GM18909 (cell line): ENCODE measurements at regions not wholly inside any gene's neighbourhood (a gene's known extent, or its start where the extent isn't known, plus 50 kb on each side); places are given as distances from the start of the nearest gene placed in this dataset.

Source experiments
- ATAC-seq: cut with Tn5 transposase; IDR thresholded peaks from one replicate; pipeline ENCODE4 v1.9.1; 2021; ENCODE audit warnings: mild to moderate bottlenecking; ENCODE audit not compliant: unreplicated experiment, poor library complexity

DNA sequence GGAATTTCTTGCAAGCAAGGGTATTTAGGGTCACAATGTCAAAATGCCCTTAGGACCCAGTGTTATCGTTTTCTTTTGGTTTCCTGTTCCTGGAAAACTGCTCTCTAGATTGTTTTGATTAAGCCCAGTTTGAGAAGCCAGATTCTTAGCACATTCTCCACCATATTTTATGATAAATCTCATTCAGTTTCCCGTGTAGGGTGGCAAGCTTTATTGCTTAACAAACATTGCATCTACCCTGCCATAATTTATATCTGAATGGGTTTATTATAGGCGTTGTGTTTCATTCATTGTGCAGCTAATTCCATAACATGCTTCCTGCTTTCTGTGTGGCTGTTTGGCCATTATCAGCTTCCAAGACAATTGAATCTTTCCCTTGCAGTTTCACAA lies 389.1 kb upstream of the DYNLRB2 start:
- no peak for ATAC-seq

DNA sequence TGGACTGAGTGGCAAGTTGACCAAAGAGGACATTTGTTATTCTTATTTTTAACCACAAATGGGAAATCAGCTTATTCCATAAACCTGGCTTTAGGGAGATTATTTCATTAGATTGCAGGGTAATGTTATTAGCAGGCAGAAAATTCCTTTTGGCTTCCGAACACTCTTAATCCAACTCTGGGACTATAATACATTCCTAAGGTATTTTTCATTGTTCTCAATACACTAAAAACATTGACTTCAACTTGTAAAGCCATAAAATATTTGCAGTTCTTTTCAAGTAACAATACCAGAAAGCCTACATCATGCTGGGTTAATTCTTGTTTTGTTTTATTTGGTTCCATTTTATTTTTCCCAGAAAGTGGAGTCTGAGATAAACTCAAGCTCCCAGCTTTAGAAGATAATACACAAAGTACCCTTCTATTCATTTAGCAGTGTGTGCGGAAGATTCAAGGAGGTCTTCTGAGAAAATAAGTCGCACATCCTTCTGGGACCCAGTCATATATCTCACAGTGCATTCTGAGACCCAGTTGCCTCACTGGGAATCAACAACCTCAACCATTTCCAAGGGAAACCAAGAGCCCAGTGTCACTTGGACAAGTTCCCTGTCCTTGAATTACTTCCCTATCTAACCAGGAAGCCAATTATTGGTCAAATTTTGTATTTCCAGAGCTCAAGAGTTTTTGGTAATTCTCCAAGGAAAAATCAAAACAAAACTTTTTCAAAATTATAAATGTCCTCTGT lies 389.6 kb upstream of the DYNLRB2 start:
- ATAC-seq, result no peak

DNA sequence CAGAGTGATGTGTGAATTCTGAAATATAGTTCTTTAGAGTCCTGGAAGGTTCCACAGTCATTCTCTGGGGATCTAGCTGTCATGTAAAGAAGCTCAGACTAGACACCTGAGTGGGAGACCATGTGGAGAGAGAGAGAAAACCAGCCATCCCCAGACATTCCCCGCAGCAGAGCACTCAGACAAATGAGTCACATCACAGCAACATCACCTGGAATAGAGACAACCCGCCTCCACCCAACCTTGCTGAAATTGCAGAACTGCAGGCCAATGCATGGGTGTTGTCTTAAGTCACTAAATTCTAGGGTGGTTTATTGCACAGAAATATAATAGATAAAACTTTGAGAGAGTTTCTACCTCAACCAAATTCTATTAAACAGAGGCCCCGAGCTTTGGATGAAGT lies 392.0 kb upstream of the DYNLRB2 start:
- no peak for ATAC-seq

DNA sequence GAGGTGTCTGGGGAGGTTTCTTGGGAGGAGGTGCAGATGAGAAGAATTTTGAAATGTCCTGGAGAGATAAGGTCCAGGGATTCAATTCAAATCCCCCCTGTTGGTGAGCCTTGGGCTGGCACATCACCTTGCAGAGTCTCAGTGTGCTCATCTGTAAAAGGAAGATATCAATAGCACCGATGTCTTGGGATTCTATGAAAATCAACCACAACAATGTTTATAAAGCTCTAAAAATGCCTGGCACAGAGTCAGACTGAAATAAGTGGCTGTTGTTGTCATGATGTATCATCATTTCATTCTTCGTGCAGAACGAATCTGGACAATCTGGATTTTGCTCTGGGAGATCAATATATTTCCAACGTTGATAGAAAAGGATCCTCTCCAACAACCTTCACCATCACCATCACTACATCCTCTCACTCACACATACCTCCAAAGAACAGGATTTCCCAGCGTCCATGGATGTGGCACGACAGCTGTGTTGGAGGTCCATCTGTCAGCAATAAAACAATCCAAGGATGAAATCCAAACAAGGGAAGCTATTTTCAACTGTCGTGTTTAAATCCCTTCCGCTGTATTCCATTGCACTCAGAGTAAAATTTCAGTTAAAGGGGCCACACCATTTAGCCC lies 393.7 kb upstream of the DYNLRB2 start:
- ATAC-seq, result no peak

DNA sequence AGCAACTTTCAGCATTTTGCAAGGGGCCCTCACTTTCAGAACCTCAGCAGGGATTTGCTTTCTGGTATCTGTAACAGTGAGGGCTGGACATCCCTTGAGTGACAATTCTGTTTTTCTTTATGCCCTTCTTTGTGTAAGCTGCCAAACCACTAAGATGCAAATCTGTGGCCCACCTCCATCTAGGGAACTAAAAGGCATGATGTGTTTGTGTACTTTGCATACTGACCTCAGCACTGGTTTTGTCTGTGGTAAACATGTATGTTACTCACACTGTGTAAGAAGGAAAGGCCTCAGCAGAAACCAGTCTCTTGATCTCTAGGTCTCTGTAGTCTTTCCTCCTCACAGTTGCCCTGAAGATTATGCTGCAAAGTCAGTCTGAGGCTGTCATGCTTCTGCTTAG lies 396.6 kb upstream of the DYNLRB2 start:
- peak; percentile 100 for ATAC-seq

DNA sequence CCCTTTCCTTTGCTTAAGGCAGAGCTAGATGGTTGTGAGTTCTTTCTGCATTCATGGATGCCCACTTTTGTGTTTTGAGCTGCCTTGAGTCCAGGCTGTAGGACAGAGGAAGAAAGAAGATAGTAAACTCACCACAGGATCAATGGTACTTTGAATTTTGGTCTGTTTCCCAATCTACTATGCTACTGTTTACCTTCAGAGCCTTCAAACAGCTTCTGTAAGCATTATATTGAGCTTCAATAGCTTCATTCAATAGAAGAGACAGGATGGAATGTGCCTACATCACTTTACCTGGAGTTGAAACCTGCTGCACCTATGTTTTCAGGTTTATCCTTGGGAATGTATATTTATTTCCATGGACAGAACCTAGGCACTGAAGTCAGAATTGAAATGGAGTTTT lies 397.9 kb upstream of the DYNLRB2 start:
- no peak for ATAC-seq

DNA sequence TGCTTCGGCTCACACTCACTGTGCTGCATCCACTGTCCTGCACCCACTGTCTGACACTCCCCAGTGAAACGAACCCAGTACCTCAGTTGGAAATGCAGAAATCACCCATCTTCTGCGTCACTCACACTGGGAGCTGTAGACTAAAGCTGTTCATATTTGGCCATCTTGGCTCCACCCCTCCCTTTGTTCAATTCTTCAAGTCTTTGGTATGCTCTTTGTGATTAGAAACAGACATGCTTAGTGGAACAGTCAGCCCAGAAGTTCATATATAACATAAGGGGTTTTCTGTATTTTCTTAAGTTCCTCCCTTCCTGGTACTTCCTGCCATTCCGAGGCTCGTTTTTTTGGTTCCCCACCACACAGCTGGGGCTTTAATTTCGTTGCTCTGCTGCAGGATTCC lies 398.5 kb upstream of the DYNLRB2 start:
- no peak for ATAC-seq

DNA sequence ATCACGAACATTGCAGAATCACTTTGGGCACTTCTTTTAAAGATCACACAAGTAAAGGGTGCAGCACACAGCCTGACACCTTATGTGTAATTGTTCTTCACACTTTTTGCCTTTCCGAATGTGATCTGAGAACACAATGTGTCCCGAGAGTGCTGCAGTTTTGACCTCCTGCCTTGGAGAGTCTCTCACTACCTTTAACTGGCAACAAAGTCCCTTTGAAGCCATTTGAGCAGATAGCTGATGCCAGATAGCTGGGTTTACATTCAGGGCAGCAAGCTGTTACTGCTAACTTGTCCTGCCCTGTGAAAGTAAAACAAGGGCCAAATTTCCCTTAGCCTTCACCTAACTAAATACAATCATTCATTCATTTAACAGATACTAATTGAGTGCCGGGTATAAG lies 411.0 kb upstream of the DYNLRB2 start:
- no peak for ATAC-seq

DNA sequence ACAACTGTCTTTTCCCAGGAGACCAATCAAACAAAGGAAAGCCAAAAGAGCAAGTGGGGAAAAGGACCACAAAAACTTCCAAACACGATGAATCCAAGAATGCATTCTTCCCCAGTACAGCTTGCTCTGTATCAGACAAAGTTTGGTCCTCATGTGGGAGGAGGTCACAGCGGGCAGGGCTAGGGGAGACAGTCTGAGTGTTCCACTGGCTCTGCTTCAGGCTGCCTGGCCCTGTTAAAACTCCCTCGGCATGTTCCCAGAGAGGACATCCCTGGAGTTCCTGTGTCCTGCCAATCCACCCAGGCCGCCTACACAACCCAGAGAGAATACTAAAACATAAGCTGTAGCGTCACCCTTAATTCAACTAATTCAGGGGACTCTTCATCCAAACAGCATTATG lies 415.1 kb upstream of the DYNLRB2 start:
- ATAC-seq, result no peak

DNA sequence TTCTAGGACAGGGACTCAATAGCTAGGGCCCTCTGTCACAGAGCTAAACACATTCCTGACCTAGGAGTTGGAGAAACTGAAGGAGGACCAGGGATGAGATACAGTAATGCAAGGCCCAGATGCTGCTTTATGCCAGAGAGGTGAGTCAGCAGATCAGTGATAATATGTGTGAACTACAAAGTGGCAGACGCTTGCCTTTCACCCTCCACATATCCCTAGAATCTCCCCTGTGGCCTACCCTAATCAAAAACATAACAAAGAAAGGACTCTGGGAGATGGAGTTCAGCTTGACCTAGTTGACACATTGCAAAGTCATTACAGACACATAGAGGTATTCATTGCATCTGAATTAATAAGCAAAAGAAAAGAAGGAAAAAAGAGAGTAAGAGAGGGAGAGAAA lies 417.6 kb upstream of the DYNLRB2 start:
- no peak for ATAC-seq

DNA sequence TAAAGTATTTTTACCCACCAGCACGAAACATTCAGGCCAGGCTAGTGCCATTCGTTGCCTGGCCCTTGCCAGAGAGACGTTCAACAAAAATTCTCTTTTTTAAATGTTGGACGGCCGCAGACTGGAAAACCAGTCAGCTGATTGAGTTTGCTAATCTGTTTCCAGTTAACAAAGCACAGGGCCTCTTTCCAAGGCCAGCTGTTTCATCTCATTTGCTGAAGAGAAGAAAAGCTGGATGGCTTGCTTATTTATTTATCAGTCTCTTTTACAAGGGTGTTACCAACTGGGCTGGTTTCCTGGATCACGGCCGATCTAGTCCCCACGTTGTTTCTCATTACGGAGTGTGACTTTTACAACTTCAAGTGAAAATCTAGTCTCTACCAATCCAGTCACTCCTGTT lies 418.7 kb upstream of the DYNLRB2 start:
- ATAC-seq, result no peak

DNA sequence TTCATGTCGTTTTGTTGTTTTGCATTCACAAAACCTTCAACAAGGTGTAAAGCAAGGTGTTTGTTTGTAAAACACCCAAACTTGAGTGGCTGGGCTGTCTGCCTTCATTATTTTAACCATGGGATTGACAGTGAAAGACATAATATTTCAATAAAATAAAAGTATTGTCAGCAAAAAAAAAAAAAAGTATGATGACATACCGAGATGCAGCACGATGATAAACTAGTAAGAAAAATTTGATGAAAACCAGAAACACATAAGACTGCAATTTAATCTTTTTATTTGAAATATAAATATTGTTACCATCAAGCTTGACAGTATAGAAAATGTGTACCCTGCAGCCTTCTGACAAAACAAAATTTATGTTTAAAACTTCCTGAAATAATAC lies 419.3 kb upstream of the DYNLRB2 start:
- ATAC-seq, result no peak

DNA sequence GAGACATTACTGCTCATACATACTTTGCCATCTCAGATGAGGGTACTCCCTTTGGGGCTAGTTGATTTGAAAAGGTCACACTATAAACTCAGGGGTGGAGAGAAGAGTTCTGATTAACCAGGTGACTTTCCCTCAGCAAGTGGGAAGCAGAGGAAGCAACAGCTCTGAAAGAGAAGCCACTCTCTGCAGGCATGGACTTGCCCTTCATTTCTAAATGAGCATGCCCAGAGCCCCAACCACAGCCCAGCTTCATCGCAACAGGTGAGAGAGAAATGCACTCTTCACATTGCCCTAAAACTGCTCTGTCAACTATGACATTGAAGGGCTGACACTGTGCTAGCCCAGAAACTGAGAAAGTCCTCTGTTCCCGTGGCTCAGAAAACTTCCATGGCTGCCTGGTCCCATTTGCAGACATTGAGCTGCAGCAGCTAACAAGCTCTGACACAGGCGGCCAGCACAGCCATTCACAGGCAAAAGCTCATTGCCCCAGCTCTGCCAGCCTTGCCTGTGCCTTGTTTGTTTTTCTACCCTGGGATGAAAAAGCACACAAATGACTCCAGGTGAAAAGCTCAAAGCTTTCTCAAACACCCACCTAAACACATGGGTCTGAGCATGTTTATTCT lies 419.8 kb upstream of the DYNLRB2 start:
- no peak for ATAC-seq

DNA sequence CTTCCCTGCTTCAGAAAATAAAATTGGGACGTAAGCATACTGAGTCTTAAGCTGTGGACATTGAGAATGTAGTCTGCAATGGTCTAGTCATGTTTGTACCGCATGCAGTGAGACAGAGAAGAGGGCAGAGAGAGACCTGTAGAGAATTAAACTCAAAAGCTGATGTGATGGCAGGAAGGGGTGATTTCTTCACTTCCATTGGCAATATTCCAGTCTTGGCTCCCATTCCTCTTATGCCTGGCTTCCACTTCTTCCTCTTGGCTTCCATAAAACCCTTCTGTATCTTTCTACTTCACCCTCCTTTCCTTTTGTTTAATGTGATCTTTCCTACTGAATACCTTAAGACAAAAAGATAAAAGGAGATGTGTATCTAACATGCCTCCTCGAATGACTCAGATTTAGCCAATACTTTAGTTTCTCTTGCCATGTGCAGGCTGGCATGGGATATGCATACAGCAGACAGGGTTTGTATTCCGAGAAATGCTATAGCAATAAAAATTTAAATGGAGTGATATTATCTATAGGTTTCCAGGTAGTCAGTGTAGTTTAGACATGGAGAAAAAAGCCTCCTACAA lies 423.1 kb upstream of the DYNLRB2 start:
- no peak for ATAC-seq

DNA sequence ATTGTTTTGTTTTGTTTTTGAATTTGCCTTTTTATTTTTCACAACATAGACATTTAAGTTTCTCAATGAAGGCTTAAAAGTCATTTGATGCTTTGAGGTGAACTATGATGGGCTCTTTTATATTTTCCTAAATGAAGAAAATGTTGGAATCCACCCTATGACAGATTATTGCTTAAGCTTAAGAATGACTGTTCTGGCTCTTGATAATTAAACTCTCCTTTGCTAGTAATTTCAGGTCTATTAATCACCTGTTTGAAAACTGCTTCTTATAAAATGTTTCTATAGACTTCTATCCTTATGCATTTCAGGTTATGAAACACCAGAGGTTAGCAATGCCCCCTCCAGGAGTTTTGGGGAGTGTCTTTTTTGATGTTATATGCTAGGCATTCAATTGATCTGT lies 424.1 kb upstream of the DYNLRB2 start:
- ATAC-seq, result no peak

DNA sequence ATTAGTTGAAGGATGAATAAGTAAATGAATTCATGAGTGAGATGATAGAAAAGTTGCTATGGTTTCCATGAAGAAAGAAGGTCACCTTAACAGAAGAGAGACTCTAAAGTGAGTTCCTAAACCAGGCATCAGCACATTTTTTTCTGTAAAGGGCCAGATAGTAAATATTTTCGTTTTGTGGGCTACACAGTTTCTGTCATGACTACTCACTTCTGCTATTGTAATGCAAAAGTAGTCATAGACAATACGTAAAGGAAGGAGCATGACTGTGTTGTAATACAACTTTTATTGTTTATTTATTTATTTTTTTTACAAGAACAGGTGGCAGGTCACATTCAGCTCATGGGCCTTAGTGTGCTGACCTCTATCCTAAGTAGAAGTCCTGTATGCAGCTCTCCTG lies 426.1 kb upstream of the DYNLRB2 start:
- ATAC-seq, result no peak

DNA sequence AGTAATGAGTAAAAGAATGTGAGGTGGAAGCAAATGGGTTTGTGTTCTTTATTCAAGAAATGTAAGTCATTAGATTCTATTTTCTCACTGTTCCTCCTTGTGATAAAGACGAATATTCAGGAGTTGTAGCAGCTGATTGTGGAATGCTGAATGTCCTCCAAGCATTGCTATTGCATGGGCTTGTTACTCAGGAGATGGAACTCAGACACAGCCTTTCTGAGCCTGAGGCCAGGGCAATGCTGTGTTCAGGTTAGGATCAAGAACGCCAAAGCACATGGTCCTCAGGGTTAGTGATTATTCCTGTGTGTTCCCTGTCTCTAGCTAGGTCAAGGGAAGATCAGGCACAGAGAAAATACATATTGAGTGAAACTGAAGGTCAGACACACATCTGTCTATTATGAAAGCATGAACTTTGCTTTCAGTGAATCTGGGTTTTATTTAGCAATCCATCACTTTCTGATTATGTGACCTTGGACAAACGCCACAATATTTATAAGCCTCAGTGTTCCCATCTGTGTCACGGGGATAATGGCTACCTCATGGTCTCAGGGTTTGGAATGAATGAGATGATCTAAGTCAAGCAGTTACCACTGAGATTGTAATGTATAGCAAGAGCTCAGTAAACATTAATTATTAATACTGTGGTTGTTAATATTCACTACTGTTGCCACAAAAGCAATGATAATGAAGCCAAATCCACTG lies 426.8 kb upstream of the DYNLRB2 start:
- no peak for ATAC-seq

DNA sequence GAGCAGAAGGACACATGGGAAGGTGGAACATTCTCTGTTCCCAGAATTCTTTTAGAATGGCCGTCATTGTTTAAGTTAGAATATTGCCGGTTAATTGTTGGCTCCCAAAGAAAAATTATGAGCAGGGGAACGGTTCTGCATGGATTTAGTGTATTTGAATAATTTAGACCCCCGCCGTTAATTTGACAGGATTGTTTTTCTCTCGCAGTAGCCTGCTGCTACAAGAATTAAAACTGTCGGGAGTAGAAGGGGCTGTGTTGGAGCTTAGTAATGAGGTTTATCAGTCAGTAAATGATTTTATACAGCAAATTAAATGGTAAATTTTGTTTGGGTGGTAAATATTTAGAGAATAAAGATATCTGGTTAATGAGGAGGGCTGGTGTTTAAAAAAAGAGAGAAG lies 431.2 kb upstream of the DYNLRB2 start:
- ATAC-seq, result no peak

DNA sequence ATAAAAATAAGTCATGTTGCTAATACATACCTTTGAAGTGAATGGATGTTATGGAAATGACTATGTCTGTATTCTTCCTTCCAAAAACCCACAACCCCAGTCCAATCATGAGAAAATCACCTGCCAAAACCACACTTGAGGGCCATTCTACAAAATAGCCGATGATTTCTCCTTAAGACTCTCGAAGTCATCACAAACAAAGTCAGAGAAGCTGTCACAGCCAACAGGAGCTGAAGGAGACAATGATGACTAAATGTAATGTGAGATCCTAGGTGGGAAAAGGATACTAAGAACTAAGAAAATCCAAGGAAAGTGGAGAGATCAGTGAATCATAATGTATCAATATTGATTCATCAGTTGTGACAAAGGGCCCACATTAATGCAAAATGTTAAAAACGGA lies 432.9 kb upstream of the DYNLRB2 start:
- ATAC-seq, result no peak

DNA sequence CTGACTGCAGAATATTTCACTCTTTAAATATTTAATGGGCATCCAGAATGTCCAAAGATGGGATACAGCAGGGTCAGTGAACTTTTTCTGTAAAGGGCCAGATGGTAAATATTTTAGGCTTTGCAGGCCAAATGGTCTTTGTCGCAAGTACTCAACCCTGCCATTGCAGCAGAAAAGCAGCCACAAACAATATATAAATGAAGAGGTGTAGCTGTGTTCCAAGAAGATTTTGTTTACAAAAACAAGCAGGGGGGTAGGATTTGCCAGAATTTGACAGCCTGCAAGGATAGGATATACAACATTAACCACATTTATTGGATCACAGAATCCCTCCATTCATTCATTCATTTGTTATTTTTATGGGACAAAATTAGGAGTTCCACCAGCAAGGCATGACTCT lies 435.0 kb upstream of the DYNLRB2 start:
- ATAC-seq, result no peak

DNA sequence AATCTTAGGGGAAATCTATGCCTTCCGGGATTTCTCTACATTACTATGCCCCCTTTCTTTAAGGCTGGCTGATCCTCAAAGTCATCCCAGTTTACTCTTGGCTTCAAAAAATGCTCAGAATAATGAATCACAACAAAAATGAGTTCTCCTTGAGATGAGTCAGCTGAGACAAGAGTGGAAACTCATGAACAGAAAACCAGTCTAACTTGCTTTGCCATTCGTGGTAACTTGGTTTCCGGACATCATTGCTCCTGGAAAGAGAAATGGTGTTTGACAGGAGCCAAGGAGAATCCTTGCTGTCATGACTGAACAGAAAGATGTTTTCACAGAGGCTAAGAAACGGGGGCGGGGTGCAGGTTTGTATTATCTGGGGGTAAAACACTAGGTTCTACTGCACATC lies 435.6 kb upstream of the DYNLRB2 start:
- ATAC-seq, result no peak
